MV-4-11 (cell line): ENCODE measurements at regions not wholly inside any gene's neighbourhood (a gene's known extent, or its start where the extent isn't known, plus 50 kb on each side); places are given as distances from the start of the nearest gene placed in this dataset.
A peak's percentile ranks its signal among the peaks of the same experiment; 100 is the strongest.

Experiments used
- DNase-seq: peaks from one replicate; lab custom pipeline; 2025; lab: John Stamatoyannopoulos, UW

DNA sequence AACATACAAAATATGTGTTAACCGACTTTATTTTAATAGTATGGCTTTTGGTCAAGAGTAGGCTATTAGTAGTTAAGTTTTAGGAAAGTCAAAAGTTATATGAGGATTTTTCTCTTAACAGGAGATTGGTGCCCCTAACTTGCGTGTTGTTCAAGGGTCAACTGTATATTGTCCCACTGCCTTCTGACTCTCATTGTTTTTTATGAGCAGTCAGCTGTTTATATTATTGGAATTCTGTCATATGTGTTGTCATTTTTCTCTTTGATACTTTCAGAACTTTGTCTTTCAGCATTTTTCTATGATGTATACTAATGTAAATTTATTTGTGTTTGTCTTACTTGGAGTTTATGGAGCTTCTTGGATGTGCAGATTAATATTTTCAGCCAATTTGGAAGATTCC, 142.1 kb upstream of the CMC1 start:
- DNase-seq = no peak

GRCh38 chr3:28101705-28102104, 139.7 kb upstream of the CMC1 start:
- no peak for DNase-seq

DNA sequence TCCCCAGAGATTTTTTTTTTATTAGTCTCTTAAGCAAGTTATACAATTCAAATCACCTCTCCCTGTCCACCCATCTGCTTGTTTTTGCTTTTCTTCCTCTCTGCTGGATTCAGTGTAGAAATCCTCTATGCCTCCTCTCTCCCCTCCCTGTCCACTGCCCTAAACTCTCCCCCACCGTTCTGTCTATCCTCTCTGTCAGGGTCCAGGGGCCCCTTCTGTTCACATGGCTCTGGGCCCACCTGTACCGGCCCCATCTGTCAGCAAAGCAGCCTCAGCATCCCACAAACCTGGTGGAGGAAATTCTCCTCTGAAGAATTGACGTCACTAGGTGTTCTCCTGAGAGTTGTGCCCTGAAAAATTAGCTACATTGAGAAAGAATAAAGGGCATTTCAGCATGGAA, 137.6 kb upstream of the CMC1 start:
- no peak for DNase-seq

DNA sequence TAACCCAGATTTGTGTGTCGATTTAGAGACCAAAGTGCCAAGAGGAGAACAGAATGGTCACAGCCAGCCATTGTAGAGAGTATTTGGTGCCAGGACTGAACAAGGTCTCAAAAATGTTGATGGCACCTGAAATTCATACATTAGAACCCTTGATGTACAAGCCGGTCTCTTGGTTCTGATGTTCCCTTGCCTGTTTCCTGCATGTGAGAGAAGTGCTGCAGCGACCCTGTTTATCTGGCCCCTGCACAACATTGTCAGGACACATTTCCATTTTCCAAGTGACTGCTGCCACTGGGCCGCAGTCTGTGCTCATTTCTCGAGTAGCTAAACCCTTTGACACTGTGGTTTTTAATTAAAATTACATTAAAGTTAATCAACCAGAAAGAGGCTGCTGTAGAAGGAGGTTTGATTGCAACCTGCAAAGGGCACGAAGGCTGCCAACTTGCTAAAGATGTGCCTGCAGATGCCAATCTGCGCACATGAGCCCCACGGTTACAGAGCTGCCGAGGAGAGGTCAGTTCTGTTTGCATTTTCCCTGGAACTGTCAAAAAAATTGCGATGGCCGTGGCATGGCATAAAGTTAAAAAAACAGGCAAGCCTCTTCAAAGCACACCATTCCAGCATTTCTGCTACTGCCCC, 136.4 kb upstream of the CMC1 start:
- DNase-seq = no peak

DNA sequence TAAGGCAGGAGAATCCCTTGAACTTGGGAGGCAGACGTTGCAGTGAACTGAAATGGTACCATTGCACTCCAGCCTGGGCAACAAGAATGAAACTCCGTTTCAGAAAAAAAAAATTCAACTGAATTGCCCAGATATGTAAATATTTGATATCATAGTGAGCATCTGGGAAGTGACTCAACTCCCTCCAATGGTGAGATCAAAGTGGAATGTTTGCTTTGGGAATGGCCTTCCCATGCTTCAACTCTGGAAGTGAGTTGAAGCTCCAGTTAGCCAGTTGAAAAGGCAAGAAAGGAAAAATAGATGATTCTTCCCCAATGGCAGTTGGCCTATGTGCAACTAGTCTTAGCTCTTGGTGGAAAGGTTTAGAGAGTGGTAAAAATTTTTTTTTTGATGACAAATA, 131.6 kb upstream of the CMC1 start:
- DNase-seq = no peak

DNA sequence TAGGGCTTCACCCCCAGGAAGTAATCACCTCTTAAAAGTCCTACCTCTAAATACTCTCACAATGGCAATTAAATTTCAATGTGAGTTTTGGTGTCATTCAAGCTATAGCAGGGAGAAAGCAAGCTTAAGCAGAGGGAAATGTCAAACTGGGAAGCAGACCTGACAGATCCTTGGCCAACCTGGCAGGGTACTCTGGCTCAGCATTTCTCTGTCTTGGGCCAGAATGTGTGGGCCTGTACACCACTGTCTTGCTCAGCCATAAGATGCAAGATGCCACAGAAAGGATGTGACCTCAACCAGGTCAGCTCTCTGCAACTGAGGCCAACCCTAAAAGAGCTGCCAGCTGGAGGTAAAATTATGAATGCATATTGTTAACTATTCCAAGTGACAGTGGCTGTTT, 130.6 kb upstream of the CMC1 start:
- DNase-seq = no peak

GRCh38 chr3:28114893-28115292, 126.5 kb upstream of the CMC1 start:
- no peak for DNase-seq

- DNase-seq = no peak
Measured at GRCh38 chr3:28115316-28115715, 126.1 kb upstream of the CMC1 start.

- DNase-seq = no peak
Measured at GRCh38 chr3:28117598-28117997, 123.8 kb upstream of the CMC1 start.

DNA sequence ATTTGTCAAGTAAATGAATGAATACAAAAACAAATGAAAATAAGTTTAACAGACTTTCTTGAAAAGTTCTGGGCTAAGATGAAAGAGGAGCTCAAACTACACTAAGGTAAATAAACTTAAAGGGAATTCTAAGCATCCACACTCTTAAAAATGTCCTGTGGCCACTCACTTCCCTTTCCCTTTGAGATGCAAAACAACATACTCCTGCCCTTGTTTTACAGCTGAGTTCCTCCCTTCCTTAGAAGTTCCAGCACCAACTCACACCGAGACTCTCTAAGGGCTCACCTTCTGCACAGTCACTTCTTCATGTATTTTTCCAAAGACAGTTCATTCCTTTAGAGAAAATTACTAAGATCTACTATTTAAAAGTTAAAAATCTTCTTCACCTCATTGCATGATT, 123.3 kb upstream of the CMC1 start:
- no peak for DNase-seq

DNA sequence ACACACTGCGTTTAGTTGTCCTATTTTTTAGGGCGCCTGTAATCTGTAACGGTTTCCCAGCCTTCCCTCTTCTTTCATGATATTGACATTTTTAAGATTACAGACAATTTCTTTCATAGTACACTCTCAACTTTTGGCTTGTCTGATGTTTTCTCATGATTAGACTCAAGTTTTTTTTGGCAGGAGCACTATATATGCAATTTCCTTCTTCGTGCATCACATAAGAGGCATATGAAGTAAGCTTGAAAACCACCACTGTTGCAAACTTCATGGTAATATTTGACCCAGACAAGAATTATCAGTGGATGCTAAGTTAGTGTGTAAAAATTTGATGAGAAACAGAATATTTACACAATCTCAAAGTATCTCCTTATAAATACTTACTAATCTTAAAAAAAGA, 119.2 kb upstream of the CMC1 start:
- DNase-seq = no peak

GRCh38 chr3:28124882-28125281, 116.5 kb upstream of the CMC1 start:
- peak; percentile 15 for DNase-seq

GRCh38 chr3:28125342-28125741, 116.1 kb upstream of the CMC1 start:
- no peak for DNase-seq

- DNase-seq = no peak
Measured at GRCh38 chr3:28130836-28131235, 110.6 kb upstream of the CMC1 start.

GRCh38 chr3:28132941-28133340, 108.5 kb upstream of the CMC1 start:
- DNase-seq = no peak

GRCh38 chr3:28134198-28134597, 107.2 kb upstream of the CMC1 start:
- DNase-seq = no peak

- no peak for DNase-seq
Measured at GRCh38 chr3:28134792-28135375, 106.5 kb upstream of the CMC1 start.

GRCh38 chr3:28136607-28137216, 104.7 kb upstream of the CMC1 start:
- no peak for DNase-seq

GRCh38 chr3:28138043-28138610, 103.3 kb upstream of the CMC1 start:
- DNase-seq = no peak

DNA sequence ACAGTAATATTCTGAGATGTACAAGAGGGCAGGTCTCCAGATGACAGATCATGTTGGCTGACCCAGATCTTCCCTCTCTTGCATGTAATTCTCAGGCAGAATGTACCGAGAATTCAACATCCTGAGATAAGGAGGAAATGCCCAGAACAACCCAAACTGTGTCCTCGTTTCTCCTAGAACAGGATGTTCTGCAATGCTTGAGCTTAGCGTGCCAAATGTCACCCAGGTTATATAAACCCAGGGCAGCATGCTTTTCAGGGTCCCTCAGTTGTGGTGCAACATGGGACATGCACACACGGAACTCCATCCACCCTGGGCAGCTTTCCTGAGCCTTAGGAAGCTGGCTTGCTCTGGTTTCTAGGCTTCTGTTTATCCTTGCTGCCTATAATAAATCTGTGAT, 102.1 kb upstream of the CMC1 start:
- no peak for DNase-seq

DNA sequence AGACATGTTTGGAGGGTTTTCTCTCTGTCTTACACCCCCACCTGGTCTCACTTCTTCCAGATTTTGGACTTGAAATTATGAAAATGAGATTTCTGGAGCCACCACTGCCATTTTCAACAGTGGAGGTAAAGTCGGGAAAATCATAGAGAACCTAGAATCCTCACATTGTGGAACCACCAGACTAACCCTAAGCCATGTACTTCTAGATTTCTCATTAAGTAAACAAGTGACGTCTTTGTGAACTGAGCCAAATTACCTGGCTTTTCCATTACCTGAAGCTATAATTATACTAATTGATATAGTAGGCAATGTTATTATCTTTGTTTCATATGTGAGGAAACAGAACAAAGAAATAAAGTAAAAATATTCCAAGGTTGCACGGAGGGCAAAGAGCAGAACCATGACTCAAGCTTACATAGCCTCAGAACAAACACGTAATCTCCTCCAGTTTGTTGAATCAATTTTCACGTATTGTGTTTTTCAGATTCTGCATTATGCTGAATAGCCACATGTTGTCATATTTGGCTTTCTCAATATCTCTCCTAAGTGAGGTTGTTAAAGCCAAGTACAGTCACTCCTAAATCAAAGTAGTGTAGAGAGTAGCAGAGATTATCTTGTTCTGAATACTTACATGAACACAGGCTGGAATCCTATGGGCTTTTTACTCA, 101.3 kb upstream of the CMC1 start:
- no peak for DNase-seq

- DNase-seq = no peak
Measured at GRCh38 chr3:28140664-28141063, 100.8 kb upstream of the CMC1 start.

DNA sequence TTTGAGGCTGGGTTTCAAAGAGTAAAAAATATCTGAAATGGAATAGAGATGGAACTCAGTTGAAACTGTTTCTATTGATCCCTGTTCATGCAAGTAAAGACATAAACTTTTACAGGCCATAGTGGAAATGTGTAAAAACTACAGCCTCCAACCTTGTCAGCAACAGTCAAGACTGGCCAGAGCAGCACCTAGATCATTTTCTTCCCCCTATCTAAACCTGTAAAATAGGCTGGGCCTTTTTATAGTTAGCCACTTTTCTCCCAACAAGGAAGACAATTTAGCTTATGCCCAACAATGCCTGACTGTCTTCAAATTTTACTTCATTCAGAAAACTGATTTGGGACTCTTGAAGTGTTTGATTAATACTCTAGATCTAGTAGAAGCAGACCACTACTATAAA, 91.5 kb upstream of the CMC1 start:
- DNase-seq = no peak
